HepG2 (cell line): ENCODE measurements at regions not wholly inside any gene's neighbourhood (a gene's known extent, or its start where the extent isn't known, plus 50 kb on each side); places are given as distances from the start of the nearest gene placed in this dataset.
"Not testable (repeated sequence)": the region's sequence is repeated elsewhere in the genome, so short reads cannot be mapped to it uniquely, and the experiment has no call there.

Source experiments
- ATAC-seq: fragments of 200-7000 bp; cut with Tn5 transposase; 3 replicates; pipeline ENCODE4 v1.9.1; 2020; ENCODE audit warnings: mild to moderate bottlenecking, moderate library complexity
- BruUV-seq: library from RNA; stranded (reverse); fragments of 400-500 nt; replicated peaks from 2 replicates; lab custom pipeline; 2021; lab: Mats Ljungman, UMichigan
- CTCF ChIA-PET: fragments of 300-600 bp; formaldehyde crosslinking; extraction: SDS; loops from one replicate; lab custom pipeline; 2021; ENCODE audit warnings: low total read pairs, inconsistent platforms, low intra/inter-chr PET ratio; lab: Yijun Ruan, JAX
- POLR2A ChIA-PET: fragments of 350-600 bp; sonication (Branson Sonifier 250); formaldehyde crosslinking; loops from one replicate; lab custom pipeline; 2020; ENCODE audit warnings: antibody characterized with exemption, inconsistent platforms; lab: Yijun Ruan, JAX
- DNase-seq: peaks from one replicate; pipeline ENCODE4 v3.0.0-alpha.2; 2015; ENCODE audit warnings: low spot score
- FAIRE-seq: peaks from 3 replicates; lab custom pipeline; 2011; peaks lifted over from hg19 to GRCh38; lab: Jason Lieb, UNC
- H2AFZ ChIP-seq: one replicate; pipeline ENCODE4 v1.6.1; 2011; ENCODE audit warnings: low read length, inconsistent platforms
- H3K27ac ChIP-seq: fragments of 300-600 bp; 3 replicates; pipeline ENCODE4 v1.8.0; 2011; ENCODE audit warnings: mixed run types, mild to moderate bottlenecking, mixed read lengths, low read length, inconsistent platforms; ENCODE audit not compliant: insufficient read depth; ENCODE audit errors: extremely low read length
- H3K27me3 ChIP-seq, 2 experiments: fragments of 200-600 bp in 1 of 2; 2 replicates in 1 of 2; 3 replicates in 1 of 2; pipeline versions ENCODE4 v1.6.0 to v1.8.0; 2011; ENCODE audit warnings: low read length in 2 of 2, mild to moderate bottlenecking in 2 of 2, moderate library complexity in 2 of 2, inconsistent platforms in 1 of 2; ENCODE audit not compliant: insufficient read depth in 2 of 2, control insufficient read depth in 1 of 2
- H3K36me3 ChIP-seq, 2 experiments: fragments of 200-600 bp in 1 of 2; replicated peaks in 1 of 2; 2 replicates in 1 of 2; 3 replicates in 1 of 2; pipeline versions ENCODE4 v1.5.1 to v1.8.0; 2011; ENCODE audit warnings: low read length in 2 of 2, inconsistent platforms in 1 of 2; ENCODE audit not compliant: insufficient read depth in 2 of 2, control insufficient read depth in 1 of 2
- H3K4me1 ChIP-seq: 2 replicates; pipeline ENCODE4 v1.5.1; 2012; ENCODE audit warnings: low read length, inconsistent platforms; ENCODE audit not compliant: insufficient read depth
- H3K4me2 ChIP-seq: 2 replicates; pipeline ENCODE4 v1.6.0; 2011; ENCODE audit warnings: low read depth, low read length, inconsistent platforms
- H3K4me3 ChIP-seq, 3 experiments: fragments of 200-600 bp in 1 of 3; sonication (generic), shearing (Covaris generic) in 1 of 3; replicated peaks in 1 of 3; 2 replicates each; pipeline ENCODE4 v1.5.1; 2011 to 2016; ENCODE audit warnings: low read length in 3 of 3, inconsistent platforms in 2 of 3, low read depth in 2 of 3, mild to moderate bottlenecking in 2 of 3, control low read depth in 1 of 3, mixed read lengths in 1 of 3; ENCODE audit not compliant: insufficient read depth in 1 of 3
- H3K79me2 ChIP-seq: one replicate; pipeline ENCODE4 v1.6.1; 2011; ENCODE audit warnings: low read length, inconsistent platforms; ENCODE audit not compliant: insufficient read depth
- H3K9ac ChIP-seq: 2 replicates; pipeline ENCODE4 v1.6.0; 2011; ENCODE audit warnings: mild to moderate bottlenecking, low read depth, low read length, inconsistent platforms; ENCODE audit not compliant: insufficient read depth
- H3K9me3 ChIP-seq: 2 replicates; pipeline ENCODE4 v1.5.1; 2012; ENCODE audit warnings: mild to moderate bottlenecking, low read length
- H4K20me1 ChIP-seq: 2 replicates; pipeline ENCODE4 v1.6.0; 2011; ENCODE audit warnings: inconsistent platforms, mild to moderate bottlenecking, low read length, moderate library complexity; ENCODE audit not compliant: insufficient read depth
- MAFK ChIP-seq, 2 experiments: IDR thresholded peaks in 1 of 2; conservative IDR thresholded peaks in 1 of 2; 2 replicates each; pipeline ENCODE4 v1.6.1; 2011; ENCODE audit warnings: improper control_type of control experiment in 2 of 2, low read length in 2 of 2
- WGBS: methylation state at CpG from one replicate; pipeline ENCODE4 v1.1.6; 2017; ENCODE audit warnings: low lambda C conversion rate; 5-methylcytosine and 5-hydroxymethylcytosine counted together
- in situ Hi-C: cut with HindIII; loops from 2 replicates; pipeline ENCODE4 v1.10.0; 2017; ENCODE audit warnings: low pct_unique_long_range_greater_than_20kb; ENCODE audit not compliant: extremely low pct_ligation_motif_present
- intact Hi-C: fragments of 100-400 bp; cut with micrococcal nuclease; formaldehyde crosslinking; loops from one replicate; pipeline ENCODE4 v1.10.0; 2022; ENCODE audit not compliant: unreplicated experiment

- Histone ChIP-seq H3K4me3 (no peak overlapping the region), H4K20me1 (no peaks in the 10 kb centered on the region), H3K36me3 (no peaks in the 10 kb centered on the region), H3K27me3 (no peaks in the 10 kb centered on the region; a peak in 1 of 5 replicates), H3K9ac (no peak overlapping the region), H2AFZ (no peak overlapping the region), H3K4me2 (no peak overlapping the region), H3K27ac (no peak overlapping the region), H3K79me2 (no peaks in the 10 kb centered on the region), H3K4me1 (no peaks in the 10 kb centered on the region), H3K9me3 (no peaks in the 10 kb centered on the region)
- FAIRE-seq: no peak
- BruUV-seq: no TSS peak
- WGBS: 0% methylated on average over 1 of the region's 1 CpG
- ChIA-PET CTCF (no interaction called here), POLR2A (no interaction called here)
- no peak for TF ChIP-seq MAFK (conservative IDR thresholded peaks at IDR 0.05 in 1 of 2, IDR thresholded peaks at IDR 0.05 in 1 of 2; ENCODE audit: low read length in 2 of 2)
- intact Hi-C loops: no loop called here
- in situ Hi-C loops: no loop called here
- DNase-seq: no peak
- no peak for ATAC-seq
These were observed 85.4 kb upstream of the SLC35F3 start for GRCh38 chr1:233819042-233819441.

- BruUV-seq, POLR2A ChIA-PET, ATAC-seq: not testable (repeated sequence)
These were observed 80.3 kb upstream of the SLC35F3 start for GRCh38 chr1:233824179-233824578.

GRCh38 chr1:233827937-233828336 is 76.5 kb upstream of the SLC35F3 start:
- CTCF ChIA-PET, POLR2A ChIA-PET, H3K4me3 ChIP-seq, H3K36me3 ChIP-seq, BruUV-seq, H3K9ac ChIP-seq, H3K79me2 ChIP-seq, H3K27ac ChIP-seq, H4K20me1 ChIP-seq, intact Hi-C loops, H3K9me3 ChIP-seq, FAIRE-seq, in situ Hi-C loops, H3K4me1 ChIP-seq, H3K4me2 ChIP-seq, DNase-seq, H3K27me3 ChIP-seq, ATAC-seq, H2AFZ ChIP-seq: not testable (repeated sequence)
- 0% methylated on average over 2 of the region's 2 CpGs for WGBS

More at GRCh38 chr1:233824179-233824578, 80.3 kb upstream of the SLC35F3 start:
- H3K27ac ChIP-seq, H4K20me1 ChIP-seq, H3K9me3 ChIP-seq, H3K4me3 ChIP-seq, H3K79me2 ChIP-seq, DNase-seq, in situ Hi-C loops, H3K4me2 ChIP-seq, CTCF ChIA-PET, H3K9ac ChIP-seq, H3K4me1 ChIP-seq, H3K27me3 ChIP-seq, intact Hi-C loops, H2AFZ ChIP-seq, FAIRE-seq, H3K36me3 ChIP-seq: not testable (repeated sequence)
- WGBS: 2% methylated on average over 2 of the region's 2 CpGs
